HepG2 (cell line): ENCODE measurements at regions not wholly inside any gene's neighbourhood (a gene's known extent, or its start where the extent isn't known, plus 50 kb on each side); places are given as distances from the start of the nearest gene placed in this dataset.

Experiments used
- CREM ChIP-seq, 2 experiments: sonication (generic) in 1 of 2; formaldehyde crosslinking in 1 of 2; IDR thresholded peaks; 2 replicates each; pipeline versions ENCODE4 v1.4.0 to v1.6.1; 2016 to 2020; ENCODE audit warnings: antibody characterized with exemption in 1 of 2, mild to moderate bottlenecking in 1 of 2, missing genetic modification reagents in 1 of 2
- IKZF5 ChIP-seq: IDR thresholded peaks from 2 replicates; pipeline ENCODE4 v1.6.1; 2018; ENCODE audit warnings: missing genetic modification reagents, mild to moderate bottlenecking, missing compliant biosample characterization
- IRX3 ChIP-seq: sonication (generic); formaldehyde crosslinking; IDR thresholded peaks from 2 replicates; pipeline ENCODE4 v1.8.1; 2023; ENCODE audit warnings: mild to moderate bottlenecking, low read depth, missing genetic modification reagents, borderline replicate concordance
- KLF9 ChIP-seq: IDR thresholded peaks from 2 replicates; pipeline ENCODE4 v1.6.1; 2016; ENCODE audit warnings: low read depth
- PCBP2 ChIP-seq: fragments of 200-400 bp; formaldehyde crosslinking; optimal IDR thresholded peaks from 2 replicates; pipeline ENCODE3; 2018; ENCODE audit warnings: low read length, low read depth; ENCODE audit not compliant: poor library complexity, severe bottlenecking
- POLR2A ChIP-seq, 2 experiments: IDR thresholded peaks; 2 replicates each; pipeline ENCODE4 v1.6.1; 2011; ENCODE audit warnings: low read depth in 2 of 2, low read length in 2 of 2, mild to moderate bottlenecking in 1 of 2, moderate library complexity in 1 of 2; ENCODE audit not compliant: insufficient read depth in 1 of 2
- SAP130 ChIP-seq: IDR thresholded peaks from 2 replicates; pipeline ENCODE4 v1.6.1; 2016; ENCODE audit warnings: low read depth
- SIN3B ChIP-seq: fragments of 150-350 bp; IDR thresholded peaks from 2 replicates; pipeline ENCODE4 v1.6.1; 2014; ENCODE audit warnings: low read length
- SP1 ChIP-seq, 2 experiments: fragments of 450-650 bp in 1 of 2; sonication (generic) in 1 of 2; formaldehyde crosslinking in 1 of 2; IDR thresholded peaks; 2 replicates each; pipeline versions ENCODE4 v1.4.0 to v1.6.1; 2016 to 2020; ENCODE audit warnings: missing genetic modification reagents in 1 of 2
- SUZ12 ChIP-seq: fragments of 150-350 bp; IDR thresholded peaks from 2 replicates; pipeline ENCODE4 v1.6.1; 2014; ENCODE audit warnings: low read depth, low read length
- ZBTB7B ChIP-seq: sonication (generic); formaldehyde crosslinking; IDR thresholded peaks from 2 replicates; pipeline ENCODE4 v1.4.0; 2020; ENCODE audit warnings: missing genetic modification reagents
- ZNF12 ChIP-seq: sonication (generic); formaldehyde crosslinking; IDR thresholded peaks from 2 replicates; pipeline ENCODE4 v1.5.0; 2020; ENCODE audit warnings: missing genetic modification reagents
- ZNF20 ChIP-seq: sonication (generic); formaldehyde crosslinking; IDR thresholded peaks from 2 replicates; pipeline ENCODE4 v1.4.0; 2020; ENCODE audit warnings: mild to moderate bottlenecking, moderate library complexity, missing genetic modification reagents
- ZNF264 ChIP-seq: sonication (generic); formaldehyde crosslinking; IDR thresholded peaks from 2 replicates; pipeline ENCODE4 v1.4.0; 2020; ENCODE audit warnings: missing genetic modification reagents
- ZNF331 ChIP-seq: sonication (generic); formaldehyde crosslinking; IDR thresholded peaks from 2 replicates; pipeline ENCODE4 v1.4.0; 2020; ENCODE audit warnings: missing genetic modification reagents
- ZNF407 ChIP-seq: sonication (generic); formaldehyde crosslinking; IDR thresholded peaks from one replicate; pipeline ENCODE4 v1.5.1; 2020; ENCODE audit warnings: mild to moderate bottlenecking, missing genetic modification reagents; ENCODE audit errors: not compliant biosample characterization
- ZNF572 ChIP-seq: sonication (generic); formaldehyde crosslinking; IDR thresholded peaks from 2 replicates; pipeline ENCODE4 v1.5.1; 2020; ENCODE audit warnings: mild to moderate bottlenecking, missing genetic modification reagents
- TF ChIP-seq, protein P1 (sequence below): sonication (generic); formaldehyde crosslinking; IDR thresholded peaks from 2 replicates; pipeline ENCODE4 v1.8.0; 2022; ENCODE audit warnings: mild to moderate bottlenecking, missing genetic modification reagents, moderate library complexity
- TF ChIP-seq, protein P2 (sequence below): sonication (generic); formaldehyde crosslinking; IDR thresholded peaks from 2 replicates; pipeline ENCODE4 v1.8.0; 2022; ENCODE audit warnings: missing genetic modification reagents, low read depth, mild to moderate bottlenecking, borderline replicate concordance

- TF ChIP-seq SAP130 (CRISPR knock-in tag), result peak; percentile 57; the same call in 1 of the 2 replicates
- TF ChIP-seq IRX3 (CRISPR knock-in tag), result no peak
- no peak for TF ChIP-seq PCBP2
- no peak for TF ChIP-seq SIN3B
- peak; percentile 52 for TF ChIP-seq ZNF407 (CRISPR knock-in tag)
- no peak for TF ChIP-seq SP1 (IDR thresholded peaks at IDR 0.05)
- TF ChIP-seq SP1 (CRISPR knock-in tag; IDR thresholded peaks at IDR 0.05), result no peak
- TF ChIP-seq, protein P1, sequence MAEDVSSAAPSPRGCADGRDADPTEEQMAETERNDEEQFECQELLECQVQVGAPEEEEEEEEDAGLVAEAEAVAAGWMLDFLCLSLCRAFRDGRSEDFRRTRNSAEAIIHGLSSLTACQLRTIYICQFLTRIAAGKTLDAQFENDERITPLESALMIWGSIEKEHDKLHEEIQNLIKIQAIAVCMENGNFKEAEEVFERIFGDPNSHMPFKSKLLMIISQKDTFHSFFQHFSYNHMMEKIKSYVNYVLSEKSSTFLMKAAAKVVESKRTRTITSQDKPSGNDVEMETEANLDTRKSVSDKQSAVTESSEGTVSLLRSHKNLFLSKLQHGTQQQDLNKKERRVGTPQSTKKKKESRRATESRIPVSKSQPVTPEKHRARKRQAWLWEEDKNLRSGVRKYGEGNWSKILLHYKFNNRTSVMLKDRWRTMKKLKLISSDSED, result no peak
- no peak for TF ChIP-seq ZNF20 (CRISPR knock-in tag)
- no peak; the same call in 1 of the 2 replicates for TF ChIP-seq IKZF5 (CRISPR knock-in tag)
- no peak for TF ChIP-seq ZNF264 (CRISPR knock-in tag)
- no peak for TF ChIP-seq POLR2A (IDR thresholded peaks at IDR 0.05; ENCODE audit: insufficient read depth in 1 of 2, low read depth in 2 of 2, low read length in 2 of 2)
- peak; percentile 34; the same call in 1 of the 2 replicates for TF ChIP-seq CREM (IDR thresholded peaks at IDR 0.05)
- TF ChIP-seq CREM (CRISPR knock-in tag; IDR thresholded peaks at IDR 0.05), result no peak
- TF ChIP-seq, protein P2, sequence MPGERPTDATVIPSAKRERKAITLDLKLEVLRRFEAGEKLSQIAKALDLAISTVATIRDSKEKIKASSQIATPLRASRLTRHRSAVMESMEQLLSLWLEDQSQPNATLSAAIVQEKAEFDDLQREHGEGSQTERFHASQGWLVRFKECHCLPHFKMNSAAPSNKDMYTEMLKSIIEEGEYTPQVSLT (CRISPR knock-in tag), result no peak
- TF ChIP-seq ZBTB7B (CRISPR knock-in tag), result peak; percentile 51; the same call in 1 of the 2 replicates
- peak; percentile 71 for TF ChIP-seq ZNF12 (CRISPR knock-in tag)
- TF ChIP-seq ZNF331 (CRISPR knock-in tag), result 0 out of 2 replicates have a peak, but pooled peaks have one; percentile 13
- no peak for TF ChIP-seq ZNF572
- TF ChIP-seq KLF9 (CRISPR knock-in tag), result no peak
- no peak for TF ChIP-seq SUZ12
Measured at GRCh38 chr16:10297341-10298006, 88.4 kb upstream of the ATF7IP2 start (continued).
